GM12874 (cell line): ENCODE measurements at regions not wholly inside any gene's neighbourhood (a gene's known extent, or its start where the extent isn't known, plus 50 kb on each side); places are given as distances from the start of the nearest gene placed in this dataset.

Source experiments
- CTCF ChIP-seq: IDR thresholded peaks from 2 replicates; pipeline ENCODE4 v1.5.1; 2011; ENCODE audit warnings: low read depth, mild to moderate bottlenecking, control low read depth, low read length, moderate library complexity; ENCODE audit not compliant: insufficient read depth

GRCh38 chr16:63239065-63239570, 1202.9 kb upstream of the CDH8 start:
- no peak for TF ChIP-seq CTCF

DNA sequence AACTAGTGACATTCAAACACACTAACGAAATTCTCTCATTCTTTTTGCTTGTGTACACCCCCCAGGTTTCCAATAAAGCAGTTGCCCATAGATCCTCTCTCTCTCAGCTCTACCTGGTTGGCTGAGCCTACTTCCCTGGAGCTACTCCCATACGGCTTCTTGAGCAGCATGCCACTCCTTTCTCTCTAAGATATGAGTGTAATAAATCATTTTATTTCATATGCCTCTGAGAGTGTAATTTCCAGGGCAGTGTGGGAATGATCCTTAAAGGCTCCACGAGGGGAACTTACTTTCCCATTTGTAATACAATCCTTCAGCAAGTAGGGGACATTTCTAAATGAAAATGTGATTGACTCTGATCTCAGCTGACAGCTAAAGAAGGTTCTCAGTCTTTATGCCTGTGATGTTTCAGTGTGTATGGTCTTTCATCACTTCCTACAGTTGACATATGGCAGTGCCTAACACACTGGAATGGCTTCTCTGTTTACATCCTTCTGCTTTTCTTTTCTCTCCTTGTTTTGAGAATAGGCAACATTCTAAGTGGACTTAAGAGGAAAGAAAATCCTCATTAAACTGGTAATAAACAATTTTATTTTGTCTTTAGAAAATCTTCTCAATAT, 1194.3 kb upstream of the CDH8 start:
- no peak for TF ChIP-seq CTCF

DNA sequence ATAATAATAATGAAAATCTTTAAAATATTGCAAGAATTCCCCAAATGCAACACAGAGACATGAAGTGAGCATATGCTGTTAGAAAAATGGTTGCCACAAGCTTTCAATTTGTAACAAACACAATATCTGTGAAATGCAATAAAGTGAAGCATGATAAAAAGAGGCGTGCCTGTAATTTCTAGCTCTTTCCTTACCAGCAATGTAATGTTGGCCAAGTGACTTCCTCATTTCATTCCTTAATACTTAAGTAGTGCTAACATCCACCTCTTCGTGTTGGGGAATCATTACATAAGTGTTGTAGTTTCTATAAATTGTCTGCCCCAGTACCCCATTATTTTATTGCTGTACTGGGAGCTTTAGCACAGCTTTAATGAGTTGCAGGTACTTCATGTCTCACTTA, 1192.0 kb upstream of the CDH8 start:
- no peak for TF ChIP-seq CTCF

DNA sequence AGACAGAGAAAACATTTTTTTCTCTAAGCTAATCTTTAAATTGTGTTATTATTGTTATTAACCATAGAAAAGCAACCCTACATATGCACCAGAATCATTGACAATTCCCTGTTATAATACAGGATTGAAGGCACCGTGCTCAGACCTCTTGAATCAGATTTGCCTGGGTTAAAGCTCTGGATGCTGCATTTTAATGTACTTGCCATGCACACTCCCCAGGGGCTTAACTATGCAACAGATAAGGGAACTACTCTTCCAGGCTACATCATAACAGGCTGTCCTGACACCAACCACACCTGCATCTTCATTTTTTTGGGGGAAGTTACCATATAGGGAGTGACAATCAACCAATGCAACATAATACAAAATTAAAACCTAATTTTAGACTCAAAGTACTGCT, 1187.6 kb upstream of the CDH8 start:
- no peak for TF ChIP-seq CTCF

DNA sequence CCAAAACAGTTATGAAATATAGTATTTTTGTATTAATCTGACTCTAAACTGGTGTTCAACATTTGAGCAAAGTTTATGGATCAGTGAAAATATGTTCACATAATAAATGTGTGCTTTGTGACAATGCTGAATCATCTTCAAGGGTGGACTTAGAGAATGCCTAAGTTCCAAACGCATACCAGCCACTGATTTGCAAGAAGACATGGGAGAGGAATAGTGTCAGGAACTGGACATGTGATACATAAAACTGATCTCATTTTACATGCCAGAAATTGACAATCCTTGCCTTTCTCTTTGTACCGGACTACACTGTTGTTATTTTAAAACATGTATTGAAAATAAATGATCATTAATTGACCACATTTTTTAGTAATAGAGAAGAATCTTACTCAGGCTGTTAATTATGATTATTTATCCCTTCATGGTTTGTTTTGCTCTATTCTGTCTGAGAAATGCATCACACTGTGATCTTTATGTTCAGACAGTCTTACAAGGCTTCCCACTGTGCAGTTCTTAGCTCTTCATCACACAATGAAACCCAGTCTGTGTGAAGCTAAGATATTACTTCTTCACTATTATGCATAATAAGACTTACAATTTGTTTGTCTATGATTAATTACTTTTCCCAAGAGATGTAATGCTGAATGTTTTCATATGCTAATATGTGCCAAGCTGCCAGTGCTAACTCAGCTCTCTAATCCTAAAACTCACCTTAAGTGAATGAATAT, 1180.6 kb upstream of the CDH8 start:
- no peak for TF ChIP-seq CTCF

DNA sequence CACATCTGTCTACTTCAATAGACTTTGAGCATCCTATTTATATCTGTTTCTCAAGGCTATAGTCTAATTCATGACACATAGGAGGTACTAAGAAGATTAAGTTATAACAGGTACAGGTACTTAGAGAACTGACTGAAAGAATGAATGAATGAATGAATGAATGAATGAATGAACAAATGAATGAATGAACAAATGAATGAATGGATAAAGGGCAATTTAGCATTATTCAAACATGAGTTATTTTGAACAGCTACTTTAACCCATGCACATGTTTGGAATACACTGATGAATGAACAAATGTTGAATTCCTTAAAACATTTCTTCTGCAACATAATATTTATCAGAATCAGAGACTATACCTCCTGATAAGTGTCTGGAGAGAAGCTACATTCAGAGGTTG, 1165.6 kb upstream of the CDH8 start:
- TF ChIP-seq CTCF = no peak

DNA sequence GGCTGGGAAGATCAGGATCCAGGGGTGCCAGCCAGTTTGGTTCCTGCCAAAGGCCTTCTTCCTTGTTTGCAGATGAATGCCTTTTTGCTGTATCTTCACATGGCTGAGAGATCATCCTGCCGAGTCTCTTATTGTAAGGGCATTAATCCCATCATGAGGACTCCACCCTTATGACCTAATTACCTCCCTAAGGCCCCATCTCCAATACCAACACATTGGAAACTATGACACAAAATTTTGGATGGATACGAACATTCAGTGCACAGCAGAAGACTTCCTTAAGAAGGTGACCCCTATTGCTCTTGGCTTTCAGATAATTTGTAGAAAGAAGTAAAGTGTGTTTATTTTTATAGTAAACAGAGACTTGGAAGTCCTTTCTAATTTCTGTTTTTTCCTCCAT, 1164.7 kb upstream of the CDH8 start:
- TF ChIP-seq CTCF = no peak
